ENCODE measurements at regions not wholly inside any gene's neighbourhood (a gene's known extent, or its start where the extent isn't known, plus 50 kb on each side); places are given as distances from the start of the nearest gene placed in this dataset.

- DNase-seq: no peak
These were observed 82.6 kb upstream of the ZNF618 start for GRCh38 chr9:113793558-113793957.

GRCh38 chr9:113794721-113795120 is 81.4 kb upstream of the ZNF618 start:
- no peak for DNase-seq

GRCh38 chr9:113795811-113796392 is 80.2 kb upstream of the ZNF618 start:
- DNase-seq: no peak

- no peak for DNase-seq
These were observed 79.3 kb upstream of the ZNF618 start for GRCh38 chr9:113796646-113797426.

- no peak for DNase-seq
These were observed 77.8 kb upstream of the ZNF618 start for GRCh38 chr9:113798062-113799030.

GRCh38 chr9:113800276-113800675 is 75.8 kb upstream of the ZNF618 start:
- no peak for DNase-seq

GRCh38 chr9:113803811-113804589 is 72.1 kb upstream of the ZNF618 start:
- no peak for DNase-seq

GRCh38 chr9:113805486-113806132 is 70.5 kb upstream of the ZNF618 start:
- DNase-seq: no peak

GRCh38 chr9:113807173-113808061 is 68.7 kb upstream of the ZNF618 start:
- DNase-seq: peak; percentile 13

GRCh38 chr9:113808391-113809358 is 67.4 kb upstream of the ZNF618 start:
- no peak for DNase-seq

GRCh38 chr9:113817171-113817570 is 58.9 kb upstream of the ZNF618 start:
- no peak for DNase-seq

GRCh38 chr9:113818391-113818790 is 57.7 kb upstream of the ZNF618 start:
- no peak for DNase-seq

- DNase-seq: no peak
These were observed 53.8 kb upstream of the ZNF618 start for GRCh38 chr9:113822315-113822714.

GRCh38 chr9:113823421-113823820 is 52.7 kb upstream of the ZNF618 start:
- DNase-seq: no peak
